CD4-positive, alpha-beta T cell treated with Interleukin-12 subunit alpha and Interleukin-12 subunit beta, for 1 hour (primary cell): ENCODE measurements at regions not wholly inside any gene's neighbourhood (a gene's known extent, or its start where the extent isn't known, plus 50 kb on each side); places are given as distances from the start of the nearest gene placed in this dataset.

Experiments used
- DNase-seq: peaks from one replicate; pipeline ENCODE4 v3.0.0-alpha.2; 2020

- DNase-seq: no peak
Observed at GRCh38 chr14:104433401-104434213, 146.0 kb upstream of the C14orf180 start.

GRCh38 chr14:104434214-104435076, 145.1 kb upstream of the C14orf180 start:
- DNase-seq: no peak

DNA sequence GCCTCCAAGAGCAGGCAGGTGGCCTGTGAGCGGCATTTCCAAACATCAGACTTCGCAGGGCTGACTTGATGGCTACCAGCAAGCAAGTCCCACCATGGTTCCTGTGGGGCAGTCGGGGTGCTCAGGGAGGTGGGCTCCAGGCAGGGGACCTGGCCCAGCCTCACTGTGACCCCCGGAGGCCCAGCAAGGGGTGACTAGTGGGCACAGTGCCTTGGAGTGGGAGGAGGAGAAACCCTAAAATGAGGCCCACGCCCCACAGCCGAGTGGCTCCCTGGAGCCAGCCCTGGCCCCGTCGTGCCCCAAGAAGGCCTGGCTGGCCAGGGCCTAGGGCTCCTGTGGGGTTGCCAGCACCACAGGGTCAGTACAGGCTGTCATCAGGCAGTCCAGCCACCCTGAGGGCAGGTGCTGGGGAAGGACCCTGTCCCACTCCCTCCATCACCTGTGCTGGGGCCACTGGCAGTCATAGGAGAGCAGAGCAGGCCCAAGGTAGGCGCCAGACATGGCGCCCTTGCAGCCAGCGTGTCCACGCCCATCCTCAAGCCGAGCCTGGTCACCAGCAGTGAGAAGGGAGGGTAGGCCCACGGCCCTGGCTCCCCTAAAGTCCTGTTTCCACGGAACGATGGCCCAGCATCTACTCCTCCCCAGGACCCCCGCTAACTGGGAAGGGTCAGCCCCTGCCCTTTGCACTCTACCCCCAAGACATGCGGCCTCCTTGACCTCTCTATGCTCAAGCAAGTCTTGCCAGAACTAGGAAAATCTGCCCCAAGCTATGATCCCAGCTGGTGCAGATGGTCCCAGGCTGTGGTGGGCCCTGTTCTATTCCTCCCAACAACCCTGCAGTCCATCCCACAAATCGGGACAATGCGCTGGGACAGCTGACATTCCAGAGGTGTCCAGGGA, 144.2 kb upstream of the C14orf180 start:
- no peak for DNase-seq

- no peak for DNase-seq
Observed at GRCh38 chr14:104436047-104436591, 143.4 kb upstream of the C14orf180 start.

GRCh38 chr14:104436741-104437701, 142.5 kb upstream of the C14orf180 start:
- no peak for DNase-seq

DNA sequence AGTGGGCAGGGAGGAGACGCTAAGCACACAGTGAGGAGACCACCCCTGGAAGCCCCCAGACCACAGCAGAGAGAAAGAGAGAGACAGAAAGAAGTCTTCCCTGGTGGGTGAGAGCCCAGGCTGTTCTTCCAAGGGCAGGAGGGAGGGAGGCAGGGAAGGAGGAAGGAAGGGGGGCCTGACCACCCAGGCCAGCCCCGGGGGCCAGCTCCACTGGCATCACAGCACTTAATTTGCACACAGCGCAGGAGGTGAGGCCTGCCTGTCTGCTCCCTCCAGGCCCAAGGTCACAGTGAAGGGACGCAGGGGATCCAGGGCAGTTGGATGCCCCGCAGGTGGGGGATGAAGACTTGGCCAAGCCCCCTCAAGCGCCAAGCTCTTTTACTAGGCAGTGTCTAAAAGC, 141.9 kb upstream of the C14orf180 start:
- no peak for DNase-seq

GRCh38 chr14:104438166-104438887, 141.2 kb upstream of the C14orf180 start:
- no peak for DNase-seq

DNA sequence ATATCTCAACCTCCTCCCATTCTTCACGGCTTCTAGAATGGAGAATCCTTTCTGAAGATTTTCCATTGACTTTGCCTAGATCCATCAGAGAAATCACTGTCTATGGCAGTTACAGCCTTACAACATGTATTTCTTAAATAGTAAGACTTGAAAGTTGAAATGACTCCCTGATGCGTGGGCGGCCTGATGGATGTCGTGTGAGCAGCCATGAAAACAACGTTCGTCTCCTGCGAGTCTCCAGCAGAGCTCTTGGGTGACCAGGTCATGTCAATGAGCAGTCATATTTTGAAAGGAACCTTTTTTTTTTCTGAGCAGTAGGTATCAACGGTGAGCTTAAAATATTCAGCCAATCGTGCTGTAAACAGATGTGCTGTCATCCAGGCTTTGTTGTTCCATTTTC, 139.9 kb upstream of the C14orf180 start:
- DNase-seq: no peak

DNA sequence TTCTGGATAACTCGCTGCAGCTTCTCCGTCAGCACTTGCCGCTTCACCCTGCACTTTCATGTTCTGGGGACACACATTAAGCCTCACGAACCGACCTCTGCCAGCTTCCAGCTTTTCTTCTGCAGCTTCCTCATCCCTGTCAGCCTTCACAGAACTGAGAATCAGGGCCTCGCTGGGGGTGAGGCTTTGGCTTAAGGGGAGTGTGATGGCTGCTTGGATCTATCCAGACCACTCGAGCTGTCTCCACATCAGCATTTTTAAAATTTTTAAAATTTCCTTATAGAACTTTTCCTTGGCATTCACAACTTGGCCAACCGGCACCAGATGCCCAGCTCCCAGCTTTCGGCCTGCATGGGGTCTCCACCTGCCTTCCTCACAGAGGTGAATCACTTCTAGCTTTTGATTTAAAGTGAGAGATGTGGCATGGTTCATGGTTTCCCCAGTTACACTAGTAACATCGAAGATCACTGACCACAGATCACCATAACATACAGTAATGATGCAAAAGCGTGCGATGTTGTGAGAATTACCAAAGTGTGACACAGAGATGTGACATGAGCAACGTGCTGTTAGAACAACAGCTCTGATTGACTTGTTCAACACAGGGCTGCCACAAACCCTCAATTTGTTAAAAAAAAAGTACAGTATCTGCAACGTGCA, 139.1 kb upstream of the C14orf180 start:
- DNase-seq: no peak

GRCh38 chr14:104441275-104442106, 138.1 kb upstream of the C14orf180 start:
- no peak for DNase-seq

- DNase-seq: no peak
Observed at GRCh38 chr14:104442107-104442551, 137.4 kb upstream of the C14orf180 start.

GRCh38 chr14:104442631-104443390, 136.8 kb upstream of the C14orf180 start:
- DNase-seq: no peak

GRCh38 chr14:104443391-104444158, 136.0 kb upstream of the C14orf180 start:
- no peak for DNase-seq

- DNase-seq: no peak
Observed at GRCh38 chr14:104444159-104445030, 135.2 kb upstream of the C14orf180 start.

GRCh38 chr14:104445086-104445485, 134.5 kb upstream of the C14orf180 start:
- DNase-seq: no peak

GRCh38 chr14:104445832-104446381, 133.7 kb upstream of the C14orf180 start:
- DNase-seq: no peak
